Caco-2 (cell line): ENCODE measurements at regions not wholly inside any gene's neighbourhood (a gene's known extent, or its start where the extent isn't known, plus 50 kb on each side); places are given as distances from the start of the nearest gene placed in this dataset.

Experiments
- BruUV-seq: library from RNA; stranded (reverse); fragments of 400-500 nt; replicated peaks from 2 replicates; lab custom pipeline; 2021; lab: Mats Ljungman, UMichigan
- CTCF ChIA-PET: fragments of 300-600 bp; sonication (Branson Sonifier 250); formaldehyde crosslinking; loops from one replicate; lab custom pipeline; 2022; ENCODE audit warnings: antibody characterized with exemption; lab: Charles Lee
- POLR2A ChIA-PET: fragments of 300-600 bp; sonication (Branson Sonifier 250); formaldehyde crosslinking; loops from one replicate; lab custom pipeline; 2022; ENCODE audit warnings: antibody characterized with exemption; lab: Charles Lee
- DNase-seq, 2 experiments: peaks; one replicate each; pipeline versions ENCODE4 v3.0.0 to v3.0.0-alpha.2; 2020 to 2022
- H3K27me3 ChIP-seq: replicated peaks from 2 replicates; pipeline ENCODE4 v1.6.0; 2011; ENCODE audit warnings: low read length; ENCODE audit not compliant: control insufficient read depth, insufficient read depth
- H3K36me3 ChIP-seq: 2 replicates; pipeline ENCODE4 v1.5.1; 2011; ENCODE audit warnings: low read length; ENCODE audit not compliant: control insufficient read depth, insufficient read depth
- H3K4me1 ChIP-seq: fragments of 250-450 bp; sonication (Bioruptor Pico); 2 replicates; pipeline ENCODE4 v1.5.1; 2020; ENCODE audit warnings: mild to moderate bottlenecking
- H3K4me3 ChIP-seq: 2 replicates; pipeline ENCODE4 v1.5.1; 2011; ENCODE audit warnings: low read depth, mild to moderate bottlenecking, control low read depth, low read length
- H3K9me3 ChIP-seq: fragments of 250-450 bp; sonication (Bioruptor Pico); 2 replicates; pipeline ENCODE4 v1.5.1; 2020; ENCODE audit warnings: mild to moderate bottlenecking, moderate library complexity
- H3K27ac Mint-ChIP-seq: one replicate; pipeline ENCODE4 v1.8.0; 2022; ENCODE audit warnings: mixed read lengths; ENCODE audit not compliant: unreplicated experiment
- H3K27me3 Mint-ChIP-seq: one replicate; pipeline ENCODE4 v1.8.0; 2022; ENCODE audit warnings: mixed read lengths; ENCODE audit not compliant: insufficient read depth, unreplicated experiment
- H3K36me3 Mint-ChIP-seq: one replicate; pipeline ENCODE4 v1.8.0; 2022; ENCODE audit warnings: mild to moderate bottlenecking, mixed read lengths; ENCODE audit not compliant: insufficient read depth, unreplicated experiment
- H3K4me1 Mint-ChIP-seq: one replicate; pipeline ENCODE4 v1.8.0; 2022; ENCODE audit warnings: low read depth, mixed read lengths; ENCODE audit not compliant: unreplicated experiment
- H3K4me3 Mint-ChIP-seq: one replicate; pipeline ENCODE4 v1.8.0; 2022; ENCODE audit warnings: mild to moderate bottlenecking, moderate library complexity, mixed read lengths; ENCODE audit not compliant: unreplicated experiment
- H3K9me3 Mint-ChIP-seq: one replicate; pipeline ENCODE4 v1.8.0; 2022; ENCODE audit warnings: mixed read lengths; ENCODE audit not compliant: unreplicated experiment
- CTCF ChIP-seq, 2 experiments: fragments of 200-600 bp in 1 of 2; IDR thresholded peaks; 1 replicate in 1 of 2; 2 replicates in 1 of 2; pipeline versions ENCODE4 v1.5.1 to v1.8.0; 2011 to 2022; ENCODE audit warnings: antibody characterized with exemption in 1 of 2, control low read depth in 1 of 2, inconsistent platforms in 1 of 2, low read depth in 1 of 2, low read length in 1 of 2, mild to moderate bottlenecking in 1 of 2, moderate library complexity in 1 of 2; ENCODE audit not compliant: insufficient read depth in 1 of 2, severe bottlenecking in 1 of 2, unreplicated experiment in 1 of 2
- intact Hi-C: fragments of 100-400 bp; cut with micrococcal nuclease; formaldehyde crosslinking; loops from one replicate; pipeline ENCODE4 v1.10.0; 2022; ENCODE audit not compliant: unreplicated experiment

- TF ChIP-seq CTCF (IDR thresholded peaks at IDR 0.05; ENCODE audit: insufficient read depth in 1 of 2, low read depth in 1 of 2, low read length in 1 of 2, severe bottlenecking in 1 of 2, unreplicated experiment in 1 of 2), result no peak
- Mint-ChIP-seq H3K4me3 (no peak overlapping the region), H3K27ac (no peak overlapping the region), H3K9me3 (no peaks in the 10 kb centered on the region), H3K36me3 (no peaks in the 10 kb centered on the region), H3K4me1 (no peaks in the 10 kb centered on the region), H3K27me3 (no peaks in the 10 kb centered on the region)
- H3K4me3 ChIP-seq, result no peak overlapping the region
- intact Hi-C loops, result no loop called here
- CTCF ChIA-PET, result no interaction called here
- H3K9me3 ChIP-seq, result no peaks in the 10 kb centered on the region
- no TSS peak for BruUV-seq
- no peaks in the 10 kb centered on the region for H3K4me1 ChIP-seq
- DNase-seq, result no peak
- POLR2A ChIA-PET, result no interaction called here
- H3K27me3 ChIP-seq, result no peaks in the 10 kb centered on the region
- H3K36me3 ChIP-seq, result no peaks in the 10 kb centered on the region
These were observed 297.9 kb downstream of the CYP26B1 start for GRCh38 chr2:71849607-71850305.

- CTCF ChIA-PET, result no interaction called here
- Histone ChIP-seq H3K27me3 (no peaks in the 10 kb centered on the region), H3K9me3 (no peaks in the 10 kb centered on the region), H3K4me1 (no peaks in the 10 kb centered on the region), H3K4me3 (no peak overlapping the region), H3K36me3 (no peaks in the 10 kb centered on the region)
- Mint-ChIP-seq H3K4me3 (no peak overlapping the region), H3K27me3 (no peaks in the 10 kb centered on the region), H3K27ac (no peak overlapping the region), H3K9me3 (no peaks in the 10 kb centered on the region), H3K4me1 (no peaks in the 10 kb centered on the region), H3K36me3 (no peaks in the 10 kb centered on the region)
- intact Hi-C loops, result no loop called here
- TF ChIP-seq CTCF (IDR thresholded peaks at IDR 0.05; ENCODE audit: insufficient read depth in 1 of 2, low read depth in 1 of 2, low read length in 1 of 2, severe bottlenecking in 1 of 2, unreplicated experiment in 1 of 2), result no peak
- BruUV-seq, result no TSS peak
- POLR2A ChIA-PET, result no interaction called here
- no peak for DNase-seq
These were observed 298.6 kb downstream of the CYP26B1 start for GRCh38 chr2:71849111-71849510.

GRCh38 chr2:71846669-71847291 is 300.9 kb downstream of the CYP26B1 start:
- H3K9me3 ChIP-seq, result no peaks in the 10 kb centered on the region
- no peaks in the 10 kb centered on the region for H3K36me3 ChIP-seq
- no TSS peak for BruUV-seq
- ChIA-PET CTCF (no interaction called here), POLR2A (no interaction called here)
- Mint-ChIP-seq H3K4me3 (no peak overlapping the region), H3K9me3 (no peaks in the 10 kb centered on the region), H3K27ac (no peak overlapping the region), H3K27me3 (no peaks in the 10 kb centered on the region), H3K4me1 (no peaks in the 10 kb centered on the region), H3K36me3 (no peaks in the 10 kb centered on the region)
- intact Hi-C loops, result no loop called here
- TF ChIP-seq CTCF (IDR thresholded peaks at IDR 0.05; ENCODE audit: insufficient read depth in 1 of 2, low read depth in 1 of 2, low read length in 1 of 2, severe bottlenecking in 1 of 2, unreplicated experiment in 1 of 2), result no peak
- H3K27me3 ChIP-seq, result no peaks in the 10 kb centered on the region
- H3K4me1 ChIP-seq, result no peaks in the 10 kb centered on the region
- no peak for DNase-seq
- H3K4me3 ChIP-seq, result no peak overlapping the region
